H1 (cell line): ENCODE measurements at regions not wholly inside any gene's neighbourhood (a gene's known extent, or its start where the extent isn't known, plus 50 kb on each side); places are given as distances from the start of the nearest gene placed in this dataset.

Experiments used
- CTCF ChIA-PET: fragments of 300-600 bp; sonication (Branson Sonifier 250); formaldehyde crosslinking; loops from one replicate; lab custom pipeline; 2021; ENCODE audit not compliant: partially characterized antibody; lab: Charles Lee
- POLR2A ChIA-PET: fragments of 300-600 bp; sonication (Branson Sonifier 250); formaldehyde crosslinking; loops from one replicate; lab custom pipeline; 2021; ENCODE audit warnings: inconsistent platforms; ENCODE audit not compliant: partially characterized antibody; lab: Charles Lee
- DNase-seq, 2 experiments: peaks; one replicate each; pipeline versions ENCODE4 v3.0.0 to v3.0.0-alpha.2; 2010 to 2022; ENCODE audit warnings: low spot score in 2 of 2, low read depth in 1 of 2, mixed read lengths in 1 of 2
- FAIRE-seq: peaks from 2 replicates; lab custom pipeline; 2011; peaks lifted over from hg19 to GRCh38; lab: Jason Lieb, UNC
- H2AFZ ChIP-seq: 2 replicates; pipeline ENCODE4 v1.8.1; 2012; ENCODE audit warnings: low read length, inconsistent platforms
- H2AK5ac ChIP-seq: 2 replicates; pipeline ENCODE4 v1.6.1; 2013; ENCODE audit warnings: low read depth, low read length
- H2BK120ac ChIP-seq: replicated peaks from 2 replicates; pipeline ENCODE3; 2013; ENCODE audit warnings: low read depth, low read length, inconsistent platforms
- H2BK12ac ChIP-seq: 2 replicates; pipeline ENCODE4 v1.6.1; 2013; ENCODE audit warnings: low read depth, low read length
- H2BK15ac ChIP-seq: 2 replicates; pipeline ENCODE4 v1.6.1; 2013; ENCODE audit warnings: low read length
- H2BK20ac ChIP-seq: 2 replicates; pipeline ENCODE4 v1.6.1; 2013; ENCODE audit warnings: low read length
- H2BK5ac ChIP-seq: 2 replicates; pipeline ENCODE4 v1.6.1; 2013; ENCODE audit warnings: low read depth, low read length
- H3K14ac ChIP-seq: 2 replicates; pipeline ENCODE4 v1.6.1; 2013; ENCODE audit warnings: inconsistent platforms; ENCODE audit not compliant: insufficient read length
- H3K18ac ChIP-seq: 2 replicates; pipeline ENCODE4 v1.6.1; 2013; ENCODE audit warnings: low read length; ENCODE audit errors: extremely low read depth
- H3K23ac ChIP-seq: 2 replicates; pipeline ENCODE4 v1.6.1; 2013; ENCODE audit warnings: inconsistent platforms; ENCODE audit not compliant: insufficient read length
- H3K23me2 ChIP-seq: 2 replicates; pipeline ENCODE4 v1.6.1; 2013; ENCODE audit warnings: low read depth, low read length
- H3K27ac ChIP-seq: 2 replicates; pipeline ENCODE4 v1.6.1; 2011; ENCODE audit warnings: low read depth, low read length, inconsistent platforms
- H3K27me3 ChIP-seq, 4 experiments: replicated peaks in 1 of 4; 1 replicate in 1 of 4; 2 replicates in 3 of 4; pipeline versions ENCODE4 v1.6.1 to v1.8.1; 2011 to 2013; ENCODE audit warnings: low read length in 3 of 4, mild to moderate bottlenecking in 3 of 4, inconsistent platforms in 2 of 4, mixed read lengths in 2 of 4, moderate library complexity in 1 of 4; ENCODE audit not compliant: control insufficient read depth in 3 of 4, insufficient read depth in 3 of 4; ENCODE audit errors: extremely low read depth in 1 of 4
- H3K36me3 ChIP-seq, 4 experiments: 2 replicates each; pipeline versions ENCODE4 v1.6.1 to v1.8.1; 2011 to 2013; ENCODE audit warnings: mild to moderate bottlenecking in 4 of 4, low read length in 3 of 4, moderate library complexity in 2 of 4, control low read depth in 1 of 4, inconsistent platforms in 1 of 4; ENCODE audit not compliant: insufficient read depth in 4 of 4, control insufficient read depth in 2 of 4
- H3K4ac ChIP-seq: replicated peaks from 2 replicates; pipeline ENCODE3; 2013; ENCODE audit warnings: low read length, low read depth, mixed read lengths, inconsistent platforms; ENCODE audit not compliant: insufficient read length
- H3K4me1 ChIP-seq, 4 experiments: replicated peaks in 1 of 4; 1 replicate in 1 of 4; 2 replicates in 3 of 4; pipeline versions ENCODE4 v1.6.1 to v1.8.1; 2011 to 2013; ENCODE audit warnings: low read length in 3 of 4, inconsistent platforms in 2 of 4, mixed read lengths in 1 of 4; ENCODE audit not compliant: insufficient read depth in 4 of 4, control insufficient read depth in 3 of 4
- H3K4me2 ChIP-seq, 2 experiments: 2 replicates each; pipeline versions ENCODE4 v1.6.1 to v1.8.1; 2011 to 2013; ENCODE audit warnings: low read depth in 2 of 2, low read length in 2 of 2, control low read depth in 1 of 2, inconsistent platforms in 1 of 2, mild to moderate bottlenecking in 1 of 2; ENCODE audit not compliant: insufficient read depth in 1 of 2
- H3K4me3 ChIP-seq, 4 experiments: fragments of 200-600, 300-600 bp in 1 of 4; sonication (generic), shearing (Covaris generic), sonication (Bioruptor Twin) in 1 of 4; 2 replicates each; pipeline versions ENCODE4 v1.5.1 to v1.8.1; 2011 to 2016; ENCODE audit warnings: low read length in 4 of 4, low read depth in 3 of 4, control low read depth in 2 of 4, inconsistent platforms in 2 of 4, mild to moderate bottlenecking in 2 of 4, mixed read lengths in 1 of 4, moderate library complexity in 1 of 4; ENCODE audit not compliant: insufficient read depth in 2 of 4; ENCODE audit errors: extremely low read depth in 1 of 4
- H3K56ac ChIP-seq: replicated peaks from 2 replicates; pipeline ENCODE3; 2013; ENCODE audit warnings: low read depth, mild to moderate bottlenecking, mixed read lengths, low read length, inconsistent platforms; ENCODE audit not compliant: insufficient read length
- H3K79me1 ChIP-seq: 2 replicates; pipeline ENCODE4 v1.6.1; 2013; ENCODE audit warnings: low read depth, low read length, control low read depth
- H3K79me2 ChIP-seq, 2 experiments: 2 replicates each; pipeline versions ENCODE4 v1.6.1 to v1.8.1; 2012 to 2013; ENCODE audit warnings: low read length in 2 of 2, mild to moderate bottlenecking in 2 of 2, inconsistent platforms in 1 of 2; ENCODE audit not compliant: insufficient read depth in 2 of 2, control insufficient read depth in 1 of 2
- H3K9ac ChIP-seq, 4 experiments: replicated peaks in 1 of 4; 1 replicate in 1 of 4; 2 replicates in 3 of 4; pipeline versions ENCODE4 v1.6.1 to v1.8.1; 2011 to 2013; ENCODE audit warnings: low read depth in 3 of 4, low read length in 3 of 4, control low read depth in 2 of 4, mild to moderate bottlenecking in 2 of 4, moderate library complexity in 2 of 4, inconsistent platforms in 1 of 4; ENCODE audit errors: extremely low read depth in 1 of 4
- H3K9me3 ChIP-seq, 2 experiments: 2 replicates each; pipeline versions ENCODE4 v1.6.1 to v1.8.1; 2012 to 2013; ENCODE audit warnings: mild to moderate bottlenecking in 2 of 2, moderate library complexity in 2 of 2, control low read depth in 1 of 2, inconsistent platforms in 1 of 2, low read depth in 1 of 2, low read length in 1 of 2, mixed read lengths in 1 of 2; ENCODE audit not compliant: insufficient read depth in 2 of 2
- H4K20me1 ChIP-seq, 2 experiments: replicated peaks in 1 of 2; 2 replicates each; pipeline versions ENCODE3 to v1.8.1; 2011 to 2013; ENCODE audit warnings: inconsistent platforms in 2 of 2, low read length in 2 of 2, mild to moderate bottlenecking in 1 of 2; ENCODE audit not compliant: insufficient read depth in 2 of 2, control insufficient read depth in 1 of 2
- H4K5ac ChIP-seq: 2 replicates; pipeline ENCODE4 v1.6.1; 2013; ENCODE audit warnings: low read length, low read depth, mixed read lengths, inconsistent platforms; ENCODE audit not compliant: insufficient read length
- H4K8ac ChIP-seq: 2 replicates; pipeline ENCODE4 v1.8.0; 2013; ENCODE audit warnings: mild to moderate bottlenecking, moderate library complexity, low read length, inconsistent platforms; ENCODE audit not compliant: insufficient read depth; ENCODE audit errors: extremely low read depth
- H4K91ac ChIP-seq: replicated peaks from 2 replicates; pipeline ENCODE3; 2013; ENCODE audit warnings: low read length, mixed read lengths, inconsistent platforms; ENCODE audit not compliant: insufficient read length
- CREB1 ChIP-seq: IDR thresholded peaks from 2 replicates; pipeline ENCODE4 v1.6.1; 2012; ENCODE audit warnings: inconsistent platforms
- E2F6 ChIP-seq: IDR thresholded peaks from 2 replicates; pipeline ENCODE4 v1.6.1; 2012; ENCODE audit warnings: inconsistent platforms
- SIN3A ChIP-seq, 2 experiments: IDR thresholded peaks in 1 of 2; conservative IDR thresholded peaks in 1 of 2; 2 replicates each; pipeline ENCODE4 v1.6.1; 2011 to 2012; ENCODE audit warnings: low read length in 2 of 2, improper control_type of control experiment in 1 of 2, low read depth in 1 of 2, mild to moderate bottlenecking in 1 of 2
- SIRT6 ChIP-seq: IDR thresholded peaks from one replicate; pipeline ENCODE4 v1.7.1; 2012; ENCODE audit warnings: low read length, inconsistent platforms
- SP1 ChIP-seq: IDR thresholded peaks from 2 replicates; pipeline ENCODE4 v1.6.1; 2011; ENCODE audit warnings: low read depth, low read length
- SRF ChIP-seq: IDR thresholded peaks from 2 replicates; pipeline ENCODE4 v1.6.1; 2011; ENCODE audit warnings: mild to moderate bottlenecking, low read depth, low read length, moderate library complexity
- WGBS, 2 experiments: shearing (Covaris generic) in 1 of 2; methylation state at CpG; one replicate each; pipeline versions ENCODE4 v1.1.6 to v1.1.7; 2013 to 2015; ENCODE audit warnings: low lambda C conversion rate in 2 of 2, mixed read lengths in 2 of 2, inconsistent platforms in 1 of 2, low coverage in 1 of 2, missing lambda C conversion rate in 1 of 2; ENCODE audit not compliant: insufficient replicate concordance in 2 of 2, insufficient coverage in 1 of 2, insufficient read length in 1 of 2; ENCODE audit errors: extremely low coverage in 1 of 2, missing lambda C conversion rate in 1 of 2; 5-methylcytosine and 5-hydroxymethylcytosine counted together
- TF ChIP-seq, protein P1 (sequence below): IDR thresholded peaks from 2 replicates; pipeline ENCODE4 v1.6.1; 2011; ENCODE audit warnings: low read depth, mild to moderate bottlenecking, low read length; ENCODE audit not compliant: insufficient read depth

DNA sequence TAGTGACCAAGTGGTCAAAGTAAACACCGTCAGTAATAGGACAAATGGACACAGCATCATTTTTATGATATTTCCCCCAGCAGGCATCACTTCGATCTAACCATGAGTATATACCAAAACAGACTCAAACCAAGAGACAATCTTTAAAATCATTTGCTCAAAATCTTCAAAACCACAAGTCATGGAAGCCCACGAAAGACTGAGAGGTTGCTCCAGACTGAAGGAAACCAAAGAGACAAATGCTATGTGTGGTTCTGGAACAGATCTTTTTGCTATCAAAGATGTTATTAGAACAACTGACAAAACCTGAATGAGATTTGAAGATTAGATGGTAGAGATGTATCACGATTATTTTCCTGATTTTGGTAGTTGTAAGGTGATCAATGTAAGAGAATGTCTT is 197.7 kb downstream of the TBXT start:
- no peak overlapping the region for H2BK20ac ChIP-seq
- no peak overlapping the region for H2BK12ac ChIP-seq
- TF ChIP-seq SIRT6 (no peak), E2F6 (no peak), SP1 (no peak), CREB1 (no peak), SIN3A (conservative IDR thresholded peaks at IDR 0.05 in 1 of 2, IDR thresholded peaks at IDR 0.05 in 1 of 2; ENCODE audit: low read depth in 1 of 2, low read length in 2 of 2) (no peak), SRF (no peak)
- TF ChIP-seq, protein P1, sequence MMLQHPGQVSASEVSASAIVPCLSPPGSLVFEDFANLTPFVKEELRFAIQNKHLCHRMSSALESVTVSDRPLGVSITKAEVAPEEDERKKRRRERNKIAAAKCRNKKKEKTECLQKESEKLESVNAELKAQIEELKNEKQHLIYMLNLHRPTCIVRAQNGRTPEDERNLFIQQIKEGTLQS, result no peak
- no peak overlapping the region for H3K9ac ChIP-seq
- H3K27ac ChIP-seq, result no peak overlapping the region
- no peaks in the 10 kb centered on the region for H3K9me3 ChIP-seq
- H4K8ac ChIP-seq, result no peak overlapping the region
- no peak overlapping the region for H4K5ac ChIP-seq
- H3K79me1 ChIP-seq, result no peaks in the 10 kb centered on the region
- CTCF ChIA-PET, result interaction anchor here (0.7 to 0.8 kb wide), 2 partner anchors 14 to 79 kb away, joined by 3 read pairs; no protein-coding TSS in a partner anchor
- H2AK5ac ChIP-seq, result no peak overlapping the region
- H3K4ac ChIP-seq, result no peak overlapping the region
- H3K4me1 ChIP-seq, result no peaks in the 10 kb centered on the region
- FAIRE-seq (no peak), DNase-seq (no peak)
- H4K20me1 ChIP-seq, result no peaks in the 10 kb centered on the region
- H3K4me2 ChIP-seq, result no peak overlapping the region
- no peak overlapping the region for H2AFZ ChIP-seq
- POLR2A ChIA-PET, result interaction anchor here (1.2 kb wide), 1 partner anchor 19 kb away, joined by 3 read pairs; no protein-coding TSS in a partner anchor
- no peaks in the 10 kb centered on the region for H3K36me3 ChIP-seq
- H3K79me2 ChIP-seq, result no peaks in the 10 kb centered on the region
- H3K14ac ChIP-seq, result no peak overlapping the region
- no peak overlapping the region for H2BK15ac ChIP-seq
- peaks cover 3% of the 10 kb centered on the region; the same call in 1 of the 2 replicates for H3K23me2 ChIP-seq
- 88% methylated on average over 4 of the region's 4 CpGs; no CpG with 5 or more reads in 1 of the 2 experiments for WGBS, 2 experiments
- H3K18ac ChIP-seq, result no peak overlapping the region
- H3K27me3 ChIP-seq, result no peaks in the 10 kb centered on the region
- H3K56ac ChIP-seq, result no peak overlapping the region
- no peak overlapping the region for H2BK120ac ChIP-seq
- no peak overlapping the region for H2BK5ac ChIP-seq
- H3K23ac ChIP-seq, result no peak overlapping the region
- H4K91ac ChIP-seq, result no peak overlapping the region
- H3K4me3 ChIP-seq, result no peak overlapping the region
